NOMO-1 (cell line): ENCODE measurements at regions not wholly inside any gene's neighbourhood (a gene's known extent, or its start where the extent isn't known, plus 50 kb on each side); places are given as distances from the start of the nearest gene placed in this dataset.
"Not testable (repeated sequence)": the region's sequence is repeated elsewhere in the genome, so short reads cannot be mapped to it uniquely, and the experiment has no call there.

Experiments
- DNase-seq, 2 experiments: peaks; one replicate each; lab custom pipeline; 2025; ENCODE audit not compliant: unreplicated experiment in 2 of 2; lab: John Stamatoyannopoulos, UW

DNA sequence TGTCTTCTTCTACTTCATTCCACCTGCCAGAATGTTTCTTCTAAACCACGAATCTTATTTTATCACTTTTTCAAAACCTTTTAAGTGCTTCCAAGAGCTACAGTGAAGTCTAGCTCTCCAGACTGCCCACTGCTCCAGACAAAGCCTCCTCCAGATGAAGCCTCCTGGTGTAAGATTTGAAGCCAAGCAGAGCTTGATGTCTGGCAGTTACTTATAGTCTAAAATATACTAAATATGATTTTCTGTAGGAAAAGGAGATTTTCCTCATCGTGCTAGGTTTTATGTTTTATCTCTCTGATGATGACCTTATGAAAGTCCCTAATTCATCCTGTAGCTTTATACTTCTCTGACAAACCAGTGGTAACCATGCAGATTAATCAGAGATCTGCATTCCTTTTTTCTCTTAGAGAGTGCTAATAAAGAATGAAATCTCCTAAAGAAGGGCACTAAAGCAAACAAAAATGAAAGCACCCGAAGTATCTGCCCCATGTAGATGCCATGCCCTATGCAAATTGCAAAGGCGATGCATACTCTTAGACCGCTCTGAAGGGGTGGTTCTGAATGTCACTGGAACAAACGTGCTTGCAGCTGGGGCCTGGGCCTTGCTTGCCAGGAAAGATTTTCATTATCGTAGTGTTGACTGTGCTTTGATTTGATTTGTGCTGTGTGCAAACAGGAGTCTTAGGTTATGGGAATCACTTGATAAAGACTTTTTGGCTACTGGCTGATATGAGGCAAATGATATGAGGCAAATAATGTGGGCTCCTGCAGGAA lies 314.2 kb downstream of the PID1 start:
- DNase-seq = no peak

DNA sequence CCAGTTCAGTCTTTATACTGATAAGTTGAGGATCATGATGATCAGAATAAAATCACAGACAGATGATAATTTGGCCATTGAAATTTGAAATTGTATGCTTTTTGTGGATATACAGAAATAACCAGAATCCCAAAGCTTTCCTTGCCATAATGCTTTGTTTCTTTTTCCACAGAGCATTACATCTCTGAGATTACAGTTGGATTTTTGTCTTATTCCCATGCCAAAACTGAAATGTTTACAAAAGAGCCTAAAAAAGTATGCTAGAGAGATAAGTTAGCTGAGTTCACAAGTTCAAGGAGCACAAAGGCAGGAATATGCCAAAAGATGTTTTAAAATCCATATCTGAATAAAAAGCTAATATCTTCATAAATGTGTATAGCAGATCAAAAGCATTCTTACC lies 321.3 kb downstream of the PID1 start:
- no peak for DNase-seq

DNA sequence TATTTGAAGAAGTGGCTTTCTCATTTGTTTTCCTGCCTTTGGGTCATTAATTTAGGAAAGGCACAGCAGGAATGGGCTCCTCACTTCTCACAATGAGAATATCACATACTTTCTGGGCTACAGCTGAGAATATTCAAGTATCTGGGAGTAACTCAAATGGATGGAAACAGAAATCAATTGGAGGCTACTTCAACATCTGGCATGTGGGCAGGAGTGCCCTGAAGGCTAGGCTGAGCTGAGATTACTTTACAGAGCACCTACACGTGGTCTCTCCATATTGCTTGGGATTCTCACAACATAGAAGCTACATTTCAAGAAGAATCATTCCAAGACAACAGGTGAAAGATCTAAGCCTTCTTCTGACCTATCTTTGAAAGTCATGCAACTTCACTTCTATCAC lies 325.4 kb downstream of the PID1 start:
- no peak for DNase-seq

DNA sequence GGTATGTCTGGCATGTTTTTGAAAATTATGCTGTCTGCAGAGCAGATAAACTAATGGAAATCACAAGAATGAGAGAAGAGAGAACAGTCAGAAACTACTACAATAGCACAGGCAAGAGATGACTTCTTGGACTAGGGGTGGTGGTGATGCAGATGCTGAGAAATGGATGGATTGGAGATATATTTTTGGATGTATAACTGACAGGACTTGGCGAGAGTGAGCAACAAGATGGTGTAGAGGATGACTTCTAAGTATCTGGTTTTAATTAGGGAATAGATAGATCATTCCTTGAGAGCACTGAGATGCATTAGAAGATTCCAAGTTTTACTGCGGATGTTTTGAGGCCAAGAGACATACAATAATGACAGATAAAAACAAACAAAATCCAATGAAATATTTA lies 328.2 kb downstream of the PID1 start:
- DNase-seq = no peak

DNA sequence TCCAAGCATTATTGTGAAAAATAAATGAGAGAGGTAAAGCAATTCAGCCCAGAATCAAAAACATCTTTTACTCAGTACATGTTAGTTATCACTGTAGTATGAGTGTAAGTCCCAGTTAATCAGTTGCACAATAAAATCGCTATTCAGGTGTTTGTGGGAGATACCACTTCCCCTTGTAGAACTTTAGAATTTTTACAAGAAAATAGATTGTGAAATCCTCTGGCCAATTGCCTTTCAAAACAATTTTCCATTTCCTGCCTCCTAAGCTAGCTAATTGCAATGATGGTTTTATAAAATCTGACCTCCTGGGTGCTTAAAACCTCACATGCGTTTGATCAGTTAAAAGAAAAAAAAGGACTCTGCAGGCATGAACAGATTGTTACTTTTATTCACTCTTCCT lies 332.5 kb downstream of the PID1 start:
- DNase-seq = no peak

DNA sequence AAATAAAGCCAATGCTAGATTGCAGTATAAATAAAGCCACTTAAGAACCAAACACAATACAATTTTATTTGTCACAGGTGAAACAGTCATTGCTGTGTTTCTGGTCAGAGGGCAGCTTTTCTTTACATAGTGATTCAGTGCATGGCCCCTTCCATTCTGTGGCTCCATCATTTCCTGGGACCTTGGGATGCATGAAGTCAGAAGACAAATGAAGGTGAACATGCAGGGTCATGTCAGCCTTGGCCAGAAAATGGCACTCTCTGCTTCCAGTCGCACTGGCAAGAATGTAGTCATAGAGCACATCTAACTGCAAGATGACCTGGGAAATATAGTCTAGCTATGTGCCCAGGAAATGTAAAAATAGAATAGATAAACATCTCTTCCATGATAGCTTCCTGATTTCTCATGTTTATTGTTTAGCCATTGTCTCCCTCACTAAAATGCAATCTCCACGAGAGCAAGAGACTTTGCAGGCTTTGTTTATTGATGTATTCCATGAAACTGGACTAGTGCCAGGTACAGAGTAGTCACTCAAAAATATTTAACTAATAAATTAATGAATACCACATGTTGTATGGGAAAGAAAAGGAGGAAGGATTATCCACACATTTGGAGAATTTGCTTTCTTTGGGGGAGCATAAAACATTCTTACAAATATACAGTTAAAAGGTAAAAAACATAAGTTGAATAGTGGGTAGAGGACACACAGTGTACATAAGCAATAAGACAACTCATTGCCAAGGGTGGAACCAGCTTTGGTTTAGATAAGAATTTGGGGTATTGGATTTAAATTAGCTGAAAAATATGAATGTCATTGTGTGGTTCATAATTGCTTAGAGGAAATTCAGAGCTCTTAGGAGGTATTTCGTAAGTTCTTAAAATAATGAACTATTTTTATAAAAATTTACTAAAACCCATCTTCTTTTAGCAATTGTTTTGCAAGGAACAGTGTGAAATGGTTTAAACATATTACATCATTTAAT lies 343.8 kb downstream of the PID1 start:
- DNase-seq = no peak

DNA sequence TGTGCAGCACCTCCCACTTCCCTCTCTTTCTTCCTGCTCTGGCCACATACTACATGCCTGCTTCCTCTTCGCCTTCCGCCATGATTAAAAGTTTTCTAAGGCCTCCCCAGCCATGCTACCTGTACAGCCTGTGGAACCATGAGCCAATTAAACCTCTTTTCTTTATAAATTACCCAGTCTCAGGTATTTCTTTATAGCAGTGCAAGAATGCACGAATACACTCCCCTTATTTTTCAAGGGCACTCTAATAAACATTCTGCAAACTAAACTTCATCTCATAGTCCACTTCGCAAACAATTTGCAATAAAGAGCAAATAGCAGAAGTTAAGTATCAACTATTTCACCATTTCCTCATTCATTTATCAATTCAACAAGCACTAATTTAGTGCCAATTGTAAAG lies 351.3 kb downstream of the PID1 start:
- DNase-seq = no peak

DNA sequence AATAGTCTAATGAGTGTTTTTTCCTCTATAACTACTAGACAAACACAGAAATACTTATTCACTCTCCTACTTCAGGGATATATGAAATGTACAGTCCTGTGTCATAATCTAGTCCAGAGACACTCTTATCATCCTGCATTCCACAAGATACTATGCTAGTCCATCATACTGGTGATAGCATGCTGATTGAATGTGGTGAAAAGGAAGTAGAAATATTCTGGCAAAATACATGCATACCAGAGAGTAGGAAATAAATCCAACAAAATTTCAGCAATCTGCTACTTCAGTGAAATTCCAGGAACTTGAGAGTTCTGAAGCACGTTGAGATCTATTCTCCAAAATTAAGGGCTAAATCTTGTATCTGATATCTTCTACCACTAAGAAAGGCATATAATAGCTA lies 353.9 kb downstream of the PID1 start:
- DNase-seq = no peak

DNA sequence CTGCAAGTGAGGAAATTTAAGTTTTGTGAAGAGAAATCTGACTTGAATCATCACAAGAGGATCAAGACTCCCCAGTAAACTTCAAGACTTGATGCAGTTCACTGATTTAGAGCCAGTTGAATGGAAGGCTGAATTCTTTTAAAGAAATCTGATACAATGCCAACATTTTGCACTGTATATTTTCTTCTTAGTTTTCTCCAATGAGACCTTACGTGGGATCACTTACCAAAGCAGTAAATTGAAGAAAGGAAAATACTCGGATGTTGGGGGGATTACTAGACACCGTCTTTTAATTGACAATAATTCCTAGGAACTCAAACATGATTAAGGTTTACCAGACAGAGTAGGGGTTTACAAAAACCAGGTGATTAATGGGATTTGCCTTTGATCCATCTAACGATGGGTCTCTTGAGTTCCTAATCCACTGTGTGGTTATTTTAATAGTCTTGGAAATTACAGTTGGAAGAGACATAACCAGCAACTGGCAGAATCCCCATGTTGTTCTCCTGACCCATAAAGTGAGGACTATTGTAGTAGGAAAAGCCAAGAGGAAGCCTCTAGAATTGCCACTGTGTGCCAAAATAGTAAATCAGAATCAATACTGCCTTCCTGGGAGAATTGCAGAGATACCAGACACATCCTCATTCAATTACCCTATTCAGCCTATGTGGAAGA lies 354.5 kb downstream of the PID1 start:
- DNase-seq = no peak

DNA sequence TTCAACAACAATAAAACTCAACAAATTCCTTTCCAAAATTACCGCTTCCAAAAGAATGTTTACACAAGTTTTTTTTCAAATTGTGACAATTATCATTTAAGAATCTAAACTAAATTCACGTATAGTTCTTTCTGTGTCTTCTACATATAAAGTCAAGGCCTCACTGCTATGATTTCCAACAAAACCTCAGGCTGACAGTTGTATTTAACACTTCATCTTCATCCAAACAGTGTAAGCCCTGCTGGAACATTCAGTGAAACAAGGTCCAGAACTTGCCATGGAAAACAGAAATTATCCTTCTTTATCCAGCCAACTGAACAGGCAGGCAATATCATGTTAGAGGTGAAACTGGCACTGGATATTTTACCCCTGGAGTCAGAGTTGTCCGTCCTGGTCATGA lies 357.9 kb downstream of the PID1 start:
- DNase-seq = no peak

DNA sequence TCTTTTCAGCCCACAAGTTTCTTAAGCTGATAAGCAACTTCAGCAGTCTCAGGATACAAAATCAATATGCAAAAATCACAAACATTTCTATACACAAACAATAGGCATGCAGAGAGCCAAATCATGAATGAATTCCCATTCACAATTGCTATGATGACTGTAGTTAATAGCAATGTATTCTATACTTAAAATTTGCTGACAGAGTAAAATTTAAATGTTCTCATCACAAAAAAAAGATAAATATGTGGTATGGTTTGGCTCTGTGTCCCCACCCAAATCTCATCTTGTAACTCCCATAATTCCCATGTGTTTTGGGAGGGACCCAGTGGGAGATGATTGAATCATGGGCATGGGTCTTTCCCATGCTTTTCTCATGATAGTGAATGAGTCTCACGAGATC lies 360.2 kb downstream of the PID1 start:
- not testable (repeated sequence) for DNase-seq

DNA sequence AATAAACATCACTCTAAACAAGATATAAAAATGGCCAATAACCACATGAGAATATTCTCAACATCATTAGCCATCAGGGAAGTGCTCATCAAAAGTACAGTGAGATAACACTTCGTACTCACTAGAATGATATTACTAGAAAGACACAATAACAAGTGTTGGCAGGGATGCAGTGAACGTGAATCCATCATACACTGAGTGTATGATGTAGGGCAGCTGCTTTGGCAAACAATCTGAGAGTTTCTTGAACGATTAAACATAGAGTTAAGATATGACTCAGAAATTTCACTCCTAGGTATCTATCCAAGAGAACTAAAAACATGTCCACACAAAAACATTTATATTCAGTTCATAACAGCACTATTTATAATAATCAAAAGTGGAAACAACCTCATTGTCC lies 368.9 kb downstream of the PID1 start:
- no peak for DNase-seq

DNA sequence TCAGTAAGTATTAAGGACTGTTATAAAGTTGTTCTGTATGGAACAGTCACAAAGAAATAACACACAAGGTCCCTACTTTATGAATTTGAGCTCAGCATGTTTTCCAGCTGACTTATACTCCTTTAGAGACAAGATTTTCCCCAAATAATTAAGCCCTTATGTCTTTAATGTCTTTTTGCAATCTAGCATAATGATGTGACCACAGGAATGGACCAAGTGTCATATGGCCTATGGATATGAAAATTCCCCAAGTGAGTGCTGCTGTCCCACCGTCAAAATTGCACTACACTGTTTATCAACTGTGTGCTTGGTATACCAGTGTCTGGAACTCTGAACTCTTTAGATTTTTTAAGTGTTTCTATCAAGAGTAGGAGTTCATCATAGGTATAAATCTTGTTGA lies 369.6 kb downstream of the PID1 start:
- no peak for DNase-seq

DNA sequence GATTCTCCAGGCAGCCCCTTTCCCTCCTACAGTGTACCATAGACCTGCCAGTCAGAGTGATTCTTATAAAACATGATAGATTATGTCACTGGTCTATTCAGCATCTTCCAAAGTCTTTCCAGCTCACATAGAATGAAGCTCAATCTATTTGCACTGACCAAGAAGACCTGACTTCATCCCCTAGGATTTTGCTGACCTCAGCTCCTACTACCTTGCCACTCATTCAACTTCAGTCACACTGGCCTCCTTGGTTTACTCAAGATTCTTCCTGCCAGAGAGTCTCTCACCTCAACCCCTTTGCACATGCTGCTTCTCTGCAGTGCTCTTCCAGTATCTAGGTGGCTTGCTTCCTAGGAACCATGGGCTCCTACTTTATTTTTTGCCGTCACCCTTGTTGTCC lies 392.9 kb downstream of the PID1 start:
- no peak for DNase-seq

DNA sequence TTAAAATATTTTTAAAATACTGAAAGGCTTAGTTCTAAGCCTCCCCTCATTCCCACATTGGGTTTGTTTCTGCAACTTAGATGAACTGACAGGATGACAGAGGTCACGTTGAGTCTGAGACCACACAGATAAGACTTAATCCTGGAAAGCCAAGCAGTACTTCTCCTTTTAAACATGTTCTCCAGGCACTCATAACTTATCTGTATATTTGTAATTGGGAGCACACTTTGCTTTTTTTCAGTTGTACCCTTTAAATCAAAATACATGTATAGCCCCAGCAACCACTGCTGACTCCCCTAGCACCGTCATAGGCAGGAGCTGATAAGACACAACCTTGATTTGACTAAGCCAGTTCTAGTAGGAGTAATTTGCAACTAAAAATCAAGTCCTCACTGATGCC lies 394.8 kb downstream of the PID1 start:
- no peak for DNase-seq

DNA sequence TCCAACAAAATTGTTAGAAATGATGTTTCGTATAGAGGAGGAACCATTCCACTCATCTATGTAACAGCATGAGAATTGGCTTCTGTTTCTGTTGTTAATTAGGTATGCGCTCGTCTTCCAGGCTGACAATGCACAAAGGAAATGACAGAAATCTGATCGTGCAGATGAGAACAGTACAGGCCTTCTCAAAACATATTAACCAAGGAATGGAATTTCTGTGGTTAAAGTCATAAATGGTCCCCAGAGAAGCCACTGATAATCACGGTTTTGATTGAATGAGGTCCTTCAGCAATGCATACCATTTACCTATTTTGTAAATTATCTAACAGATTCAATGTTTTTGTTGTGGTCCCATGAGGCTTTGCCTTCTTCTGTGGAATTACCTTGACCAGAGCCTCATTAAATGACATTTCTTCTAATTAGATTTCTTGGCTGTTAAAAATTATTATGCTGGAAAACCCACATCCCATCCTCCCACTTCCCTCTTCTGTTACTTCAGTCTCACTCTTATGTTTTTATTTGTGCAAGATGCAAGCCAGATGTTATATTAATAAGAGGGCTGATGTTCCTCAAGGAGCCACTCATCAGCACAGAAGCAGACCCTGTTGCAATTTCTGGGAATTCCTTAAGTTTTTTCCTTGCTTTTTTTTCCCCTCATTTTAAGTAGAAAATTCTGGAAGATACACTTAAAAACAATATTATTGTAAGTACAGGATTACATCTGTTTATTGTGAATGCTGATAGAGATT lies 395.8 kb downstream of the PID1 start:
- no peak for DNase-seq

DNA sequence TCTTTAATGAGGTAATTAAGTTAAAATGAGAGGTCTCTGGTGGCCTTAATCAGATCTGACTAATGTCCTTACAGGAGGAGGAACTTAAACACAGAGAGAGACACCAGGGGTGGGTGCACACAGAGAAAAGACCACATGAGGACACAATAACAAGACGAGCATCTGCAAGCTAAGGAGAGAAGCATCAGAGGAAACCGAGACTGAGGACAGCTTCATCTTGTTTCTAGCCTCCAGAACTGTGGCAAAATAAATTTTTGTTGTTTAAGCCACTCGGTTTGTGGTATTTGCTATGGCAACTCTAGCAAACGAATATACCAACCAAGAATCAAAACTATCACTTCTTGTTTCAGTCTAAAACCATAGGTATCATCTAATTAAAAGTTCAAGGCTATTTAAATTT lies 400.1 kb downstream of the PID1 start:
- DNase-seq = no peak

DNA sequence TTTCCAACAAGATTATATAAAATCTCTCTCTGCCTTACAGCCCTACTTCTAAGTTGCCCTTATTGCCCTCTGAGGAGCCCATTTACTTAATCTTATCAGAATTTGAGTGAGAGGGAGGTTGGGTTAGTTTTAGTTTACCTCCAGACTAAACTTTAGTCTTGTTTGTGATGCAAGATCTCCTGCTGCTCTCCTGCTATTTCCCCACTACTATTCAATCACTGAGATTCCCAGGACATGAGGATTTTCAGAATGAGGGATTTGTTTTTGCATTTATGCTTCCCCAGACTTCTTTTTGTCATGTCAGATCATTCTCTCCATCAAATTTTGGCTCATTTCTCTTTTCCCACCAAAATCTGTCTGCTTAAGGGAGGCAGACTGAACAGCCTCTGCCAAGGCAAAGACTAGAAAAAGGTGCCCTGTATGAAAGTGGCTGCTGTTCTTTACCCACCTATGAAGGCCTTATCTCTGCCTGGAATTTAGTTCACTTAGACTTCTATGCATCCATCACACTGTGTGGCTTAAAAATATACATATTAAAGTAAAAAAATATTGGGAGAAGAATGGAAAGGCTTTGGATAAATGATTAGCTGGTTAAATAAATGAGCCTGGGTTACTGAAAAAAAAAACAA lies 401.3 kb downstream of the PID1 start:
- DNase-seq = no peak

DNA sequence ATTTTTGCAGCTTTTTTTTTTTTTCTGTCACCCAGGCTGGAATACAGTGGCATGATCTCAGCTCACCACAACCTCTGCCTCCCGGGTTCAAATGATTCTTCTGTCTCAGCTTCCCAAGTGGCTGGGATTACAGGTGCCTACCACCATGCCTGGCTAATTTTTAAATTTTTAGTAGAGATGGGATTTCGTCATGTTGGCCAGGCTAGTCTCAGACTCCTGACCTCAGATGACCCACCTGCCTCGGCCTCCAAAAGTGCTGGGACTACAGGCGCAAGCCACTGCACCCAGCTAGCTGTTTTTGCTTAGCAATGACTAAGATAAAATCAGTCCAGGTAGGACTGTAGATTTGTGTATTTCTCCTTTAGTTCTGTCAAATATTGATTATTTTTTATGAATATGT lies 403.7 kb downstream of the PID1 start:
- DNase-seq = no peak

DNA sequence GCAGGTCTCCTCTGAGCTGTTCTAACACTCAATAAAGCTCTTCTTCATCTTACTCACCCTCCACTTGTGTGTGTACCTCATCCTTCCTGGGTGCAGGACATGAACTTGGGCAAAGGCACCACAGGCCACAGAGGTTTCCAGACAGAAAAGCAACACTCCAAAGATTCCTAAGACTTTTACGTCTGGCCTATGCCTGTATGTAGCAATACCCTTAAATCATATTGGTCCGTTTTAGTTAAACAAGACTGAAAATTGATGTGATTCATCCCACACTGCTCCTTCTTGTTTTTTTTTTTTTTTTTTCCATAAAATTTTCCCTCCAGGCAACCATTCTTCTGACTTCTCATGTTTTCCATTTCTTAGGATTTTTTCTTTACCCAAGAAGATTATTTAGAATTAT lies 404.3 kb downstream of the PID1 start:
- no peak for DNase-seq
